ENCODE measurements at regions not wholly inside any gene's neighbourhood (a gene's known extent, or its start where the extent isn't known, plus 50 kb on each side); places are given as distances from the start of the nearest gene placed in this dataset.

DNA sequence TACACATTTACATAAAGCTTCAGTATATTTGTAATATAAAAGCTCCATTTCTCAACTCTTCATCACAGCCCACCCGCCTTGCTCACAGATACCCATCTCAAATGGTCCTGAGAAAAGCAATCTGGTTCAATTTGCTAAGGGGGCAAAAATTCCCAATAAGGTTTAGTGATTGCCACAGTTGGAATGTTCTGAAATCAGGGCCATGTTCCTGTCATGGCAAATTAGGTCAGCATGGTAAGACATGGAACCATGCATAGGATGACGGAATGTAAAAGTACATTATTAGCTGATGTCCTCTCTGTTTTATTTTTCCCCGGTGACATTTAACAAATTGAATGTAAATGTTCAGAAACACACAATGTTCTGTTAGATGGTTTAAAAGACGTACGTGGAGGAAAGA, 274.3 kb downstream of the MZT1 start:
- Histone ChIP-seq H3K27me3 (replicated peaks in 1 of 2; ENCODE audit: control insufficient read depth in 2 of 2, insufficient read depth in 2 of 2, low read length in 1 of 2) (no peaks in the 10 kb centered on the region), H2AFZ (ENCODE audit: control insufficient read depth, low read depth, low read length) (no peak overlapping the region), H3K27ac (ENCODE audit: control insufficient read depth, insufficient read depth) (no peak overlapping the region), H3K79me2 (ENCODE audit: control insufficient read depth, insufficient read depth, low read length) (no peaks in the 10 kb centered on the region), H3K4me3 (no peak overlapping the region), H3K36me3 (ENCODE audit: control insufficient read depth in 2 of 2, insufficient read depth in 2 of 2, low read length in 1 of 2) (no peaks in the 10 kb centered on the region), H4K20me1 (ENCODE audit: control insufficient read depth, insufficient read depth) (no peaks in the 10 kb centered on the region), H3K9me3 (replicated peaks; ENCODE audit: control insufficient read depth, insufficient read depth, low read length) (no peaks in the 10 kb centered on the region; the same call in 2 of the 3 replicates), H3K4me2 (ENCODE audit: control insufficient read depth, insufficient read depth) (no peak overlapping the region), H3K4me1 (ENCODE audit: control insufficient read depth, insufficient read depth, low read length) (no peaks in the 10 kb centered on the region), H3K9ac (ENCODE audit: control insufficient read depth, insufficient read depth, low read length) (no peak overlapping the region)
- no peak for FAIRE-seq
- CTCF ChIA-PET, result interaction anchor here (0.6 to 1.0 kb wide), 2 partner anchors 113 to 118 kb away, joined by 3 read pairs; no protein-coding TSS in a partner anchor
- no peak for ATAC-seq
- intact Hi-C loops (cut with micrococcal nuclease; ENCODE audit: unreplicated experiment), result no loop called here
- TF ChIP-seq, protein P1, sequence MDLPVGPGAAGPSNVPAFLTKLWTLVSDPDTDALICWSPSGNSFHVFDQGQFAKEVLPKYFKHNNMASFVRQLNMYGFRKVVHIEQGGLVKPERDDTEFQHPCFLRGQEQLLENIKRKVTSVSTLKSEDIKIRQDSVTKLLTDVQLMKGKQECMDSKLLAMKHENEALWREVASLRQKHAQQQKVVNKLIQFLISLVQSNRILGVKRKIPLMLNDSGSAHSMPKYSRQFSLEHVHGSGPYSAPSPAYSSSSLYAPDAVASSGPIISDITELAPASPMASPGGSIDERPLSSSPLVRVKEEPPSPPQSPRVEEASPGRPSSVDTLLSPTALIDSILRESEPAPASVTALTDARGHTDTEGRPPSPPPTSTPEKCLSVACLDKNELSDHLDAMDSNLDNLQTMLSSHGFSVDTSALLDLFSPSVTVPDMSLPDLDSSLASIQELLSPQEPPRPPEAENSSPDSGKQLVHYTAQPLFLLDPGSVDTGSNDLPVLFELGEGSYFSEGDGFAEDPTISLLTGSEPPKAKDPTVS (IDR thresholded peaks at IDR 0.05; ENCODE audit: low read depth, low read length), result no peak
- TF ChIP-seq MTA3 (IDR thresholded peaks at IDR 0.05; ENCODE audit: borderline replicate concordance, low read length), result no peak
- no peak for TF ChIP-seq MEF2B (IDR thresholded peaks at IDR 0.05; ENCODE audit: partially characterized antibody, poor library complexity, severe bottlenecking)
- no peak for TF ChIP-seq TCF12 (IDR thresholded peaks at IDR 0.05; ENCODE audit: low read depth, low read length)
- no peak for TF ChIP-seq ZNF207 (IDR thresholded peaks at IDR 0.05; ENCODE audit: borderline replicate concordance)
- TF ChIP-seq, protein P2, sequence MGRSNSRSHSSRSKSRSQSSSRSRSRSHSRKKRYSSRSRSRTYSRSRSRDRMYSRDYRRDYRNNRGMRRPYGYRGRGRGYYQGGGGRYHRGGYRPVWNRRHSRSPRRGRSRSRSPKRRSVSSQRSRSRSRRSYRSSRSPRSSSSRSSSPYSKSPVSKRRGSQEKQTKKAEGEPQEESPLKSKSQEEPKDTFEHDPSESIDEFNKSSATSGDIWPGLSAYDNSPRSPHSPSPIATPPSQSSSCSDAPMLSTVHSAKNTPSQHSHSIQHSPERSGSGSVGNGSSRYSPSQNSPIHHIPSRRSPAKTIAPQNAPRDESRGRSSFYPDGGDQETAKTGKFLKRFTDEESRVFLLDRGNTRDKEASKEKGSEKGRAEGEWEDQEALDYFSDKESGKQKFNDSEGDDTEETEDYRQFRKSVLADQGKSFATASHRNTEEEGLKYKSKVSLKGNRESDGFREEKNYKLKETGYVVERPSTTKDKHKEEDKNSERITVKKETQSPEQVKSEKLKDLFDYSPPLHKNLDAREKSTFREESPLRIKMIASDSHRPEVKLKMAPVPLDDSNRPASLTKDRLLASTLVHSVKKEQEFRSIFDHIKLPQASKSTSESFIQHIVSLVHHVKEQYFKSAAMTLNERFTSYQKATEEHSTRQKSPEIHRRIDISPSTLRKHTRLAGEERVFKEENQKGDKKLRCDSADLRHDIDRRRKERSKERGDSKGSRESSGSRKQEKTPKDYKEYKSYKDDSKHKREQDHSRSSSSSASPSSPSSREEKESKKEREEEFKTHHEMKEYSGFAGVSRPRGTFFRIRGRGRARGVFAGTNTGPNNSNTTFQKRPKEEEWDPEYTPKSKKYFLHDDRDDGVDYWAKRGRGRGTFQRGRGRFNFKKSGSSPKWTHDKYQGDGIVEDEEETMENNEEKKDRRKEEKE (IDR thresholded peaks at IDR 0.05), result no peak
- TF ChIP-seq ASH2L (IDR thresholded peaks at IDR 0.05; ENCODE audit: borderline replicate concordance, low read depth), result no peak
- TF ChIP-seq, protein P3, sequence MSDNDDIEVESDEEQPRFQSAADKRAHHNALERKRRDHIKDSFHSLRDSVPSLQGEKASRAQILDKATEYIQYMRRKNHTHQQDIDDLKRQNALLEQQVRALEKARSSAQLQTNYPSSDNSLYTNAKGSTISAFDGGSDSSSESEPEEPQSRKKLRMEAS (IDR thresholded peaks at IDR 0.05; ENCODE audit: low read depth, low read length), result no peak
- TF ChIP-seq EED (IDR thresholded peaks at IDR 0.05; ENCODE audit: low read depth), result no peak
- TF ChIP-seq, protein P4, sequence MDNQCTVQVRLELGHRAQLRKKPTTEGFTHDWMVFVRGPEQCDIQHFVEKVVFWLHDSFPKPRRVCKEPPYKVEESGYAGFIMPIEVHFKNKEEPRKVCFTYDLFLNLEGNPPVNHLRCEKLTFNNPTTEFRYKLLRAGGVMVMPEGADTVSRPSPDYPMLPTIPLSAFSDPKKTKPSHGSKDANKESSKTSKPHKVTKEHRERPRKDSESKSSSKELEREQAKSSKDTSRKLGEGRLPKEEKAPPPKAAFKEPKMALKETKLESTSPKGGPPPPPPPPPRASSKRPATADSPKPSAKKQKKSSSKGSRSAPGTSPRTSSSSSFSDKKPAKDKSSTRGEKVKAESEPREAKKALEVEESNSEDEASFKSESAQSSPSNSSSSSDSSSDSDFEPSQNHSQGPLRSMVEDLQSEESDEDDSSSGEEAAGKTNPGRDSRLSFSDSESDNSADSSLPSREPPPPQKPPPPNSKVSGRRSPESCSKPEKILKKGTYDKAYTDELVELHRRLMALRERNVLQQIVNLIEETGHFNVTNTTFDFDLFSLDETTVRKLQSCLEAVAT (IDR thresholded peaks at IDR 0.05), result no peak
- no peak for TF ChIP-seq HDAC2 (IDR thresholded peaks at IDR 0.05)
- TF ChIP-seq DPF2 (IDR thresholded peaks at IDR 0.05), result no peak
- BruUV-seq (replicated peaks), result no TSS peak
- POLR2A ChIA-PET, result no interaction called here
- WGBS (ENCODE audit: insufficient coverage, insufficient replicate concordance, low lambda C conversion rate, missing lambda C conversion rate), result 54% methylated on average over 5 of the region's 5 CpGs
- no peak for DNase-seq (ENCODE audit: low read depth, low spot score)
- SMC1A ChIA-PET (ENCODE audit: uncharacterized antibody, unreplicated experiment), result no interaction called here
- RAD21 ChIA-PET (ENCODE audit: unreplicated experiment), result no interaction called here
- in situ Hi-C loops (cut with MboI), result no loop called here
